ENCODE measurements at regions not wholly inside any gene's neighbourhood (a gene's known extent, or its start where the extent isn't known, plus 50 kb on each side); places are given as distances from the start of the nearest gene placed in this dataset.

DNA sequence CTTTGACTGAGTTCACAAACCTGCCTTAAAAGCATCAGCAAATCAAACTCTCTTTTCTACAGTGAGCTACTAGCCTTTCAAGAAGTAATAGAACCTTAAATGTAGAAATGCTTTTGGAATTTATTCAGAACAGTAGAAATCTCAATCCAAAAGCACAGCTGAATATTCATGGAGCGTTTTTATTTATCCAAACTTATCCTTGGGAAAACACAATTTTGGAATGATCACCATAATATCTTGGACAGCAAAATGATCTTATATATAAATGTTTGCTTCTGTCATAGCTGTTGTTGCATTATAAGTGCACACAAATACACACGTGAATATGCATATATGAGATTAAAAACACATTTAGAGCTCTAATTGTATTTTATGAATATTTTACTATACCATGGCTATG is 747.3 kb upstream of the PIK3C3 start:
- TF ChIP-seq CTCF (conservative IDR thresholded peaks at IDR 0.05 in 1 of 2, IDR thresholded peaks at IDR 0.05 in 1 of 2; ENCODE audit: extremely low read depth in 1 of 2, insufficient read depth in 1 of 2, low read depth in 1 of 2, low read length in 2 of 2), result no peak
- TF ChIP-seq EZH2 (IDR thresholded peaks at IDR 0.05; ENCODE audit: borderline replicate concordance, low read length), result no peak
